NT2/D1 (cell line): ENCODE measurements at regions not wholly inside any gene's neighbourhood (a gene's known extent, or its start where the extent isn't known, plus 50 kb on each side); places are given as distances from the start of the nearest gene placed in this dataset.

ENCODE experiments used
- DNase-seq: peaks from one replicate; pipeline ENCODE4 v3.0.0-alpha.2; 2011; ENCODE audit warnings: low read depth, low spot score
- H3K27me3 ChIP-seq: 2 replicates; pipeline ENCODE4 v1.6.0; 2011; ENCODE audit warnings: mild to moderate bottlenecking; ENCODE audit not compliant: insufficient read length, insufficient read depth
- H3K36me3 ChIP-seq: 2 replicates; pipeline ENCODE4 v1.6.1; 2011; ENCODE audit warnings: mild to moderate bottlenecking, low read length, mixed read lengths; ENCODE audit not compliant: insufficient read depth, insufficient read length
- H3K4me1 ChIP-seq: 2 replicates; pipeline ENCODE4 v1.5.1; 2011; ENCODE audit not compliant: insufficient read depth, insufficient read length
- H3K4me3 ChIP-seq: 2 replicates; pipeline ENCODE4 v1.5.1; 2011; ENCODE audit warnings: low read depth; ENCODE audit not compliant: insufficient read length
- H3K9ac ChIP-seq: 2 replicates; pipeline ENCODE4 v1.6.0; 2011; ENCODE audit warnings: low read depth; ENCODE audit not compliant: insufficient read length
- H3K9me3 ChIP-seq: 2 replicates; pipeline ENCODE4 v1.5.1; 2011; ENCODE audit warnings: mild to moderate bottlenecking, low read length; ENCODE audit not compliant: insufficient read depth
- SUZ12 ChIP-seq: IDR thresholded peaks from 2 replicates; pipeline ENCODE4 v1.6.1; 2011; ENCODE audit not compliant: insufficient read length, insufficient read depth; ENCODE audit errors: extremely low read depth
- YY1 ChIP-seq: IDR thresholded peaks from 2 replicates; pipeline ENCODE4 v1.6.1; 2011; ENCODE audit not compliant: insufficient read length, insufficient read depth
- ZNF274 ChIP-seq: IDR thresholded peaks from 2 replicates; pipeline ENCODE4 v1.6.1; 2011; ENCODE audit warnings: mild to moderate bottlenecking, low read depth, low read length

DNA sequence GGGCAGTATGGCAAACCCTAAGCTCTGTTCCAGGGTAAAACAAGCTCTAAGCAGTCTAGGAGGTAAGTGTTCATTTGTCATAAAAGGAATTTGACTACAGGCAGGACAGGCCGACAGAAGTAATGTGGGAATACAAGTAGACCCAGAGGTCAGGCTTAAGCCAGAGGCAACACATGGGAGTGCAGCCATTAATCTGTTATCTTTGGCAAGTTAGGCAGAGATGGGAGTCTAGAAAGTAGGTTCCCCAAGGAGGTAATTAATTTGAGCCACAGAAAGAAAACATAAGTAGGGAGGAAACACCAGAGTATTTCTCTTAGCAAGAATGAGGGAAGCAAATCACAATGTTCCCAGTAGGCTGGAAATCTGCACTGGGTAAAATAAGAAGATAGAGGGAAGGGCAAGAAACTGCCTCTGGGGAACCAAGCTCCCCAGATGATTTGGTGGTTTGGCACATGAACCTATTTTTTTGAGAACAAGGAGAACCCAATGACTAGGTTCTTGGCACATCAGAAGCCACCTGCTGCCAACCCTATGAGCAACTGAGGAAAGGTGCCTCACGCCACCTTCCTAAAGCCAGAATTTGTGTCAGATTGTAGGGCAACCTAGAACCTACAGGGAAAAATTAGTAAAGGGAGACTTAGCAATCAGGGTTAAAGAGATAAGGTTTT, 636.4 kb upstream of the PLXNA2 start:
- Histone ChIP-seq H3K9ac (no peak overlapping the region), H3K4me3 (no peak overlapping the region), H3K4me1 (no peaks in the 10 kb centered on the region), H3K36me3 (no peaks in the 10 kb centered on the region), H3K27me3 (no peaks in the 10 kb centered on the region), H3K9me3 (no peaks in the 10 kb centered on the region)
- DNase-seq, result no peak
- TF ChIP-seq ZNF274 (no peak), YY1 (no peak), SUZ12 (no peak)

DNA sequence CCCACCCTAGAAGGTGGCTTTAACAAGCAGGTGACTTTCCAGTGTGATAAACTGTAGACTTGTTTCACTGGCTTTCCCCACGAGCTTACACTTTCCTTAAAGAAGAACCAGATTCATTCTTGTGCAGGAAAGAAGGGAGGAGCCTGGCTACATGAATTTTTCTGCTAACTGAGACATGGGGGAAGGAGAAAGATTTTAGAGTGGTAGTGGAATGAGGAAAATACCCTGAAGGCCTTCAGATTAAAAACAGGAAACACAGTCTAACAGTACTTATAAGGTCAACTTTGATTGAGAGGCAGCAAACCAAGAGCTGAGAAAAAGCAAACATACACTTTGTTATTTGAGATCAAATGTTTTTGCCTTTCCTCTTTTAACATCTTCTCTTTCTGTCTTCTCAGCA, 640.9 kb upstream of the PLXNA2 start:
- no peak for TF ChIP-seq YY1
- TF ChIP-seq ZNF274, result no peak
- TF ChIP-seq SUZ12, result no peak
- no peaks in the 10 kb centered on the region for H3K27me3 ChIP-seq
- no peaks in the 10 kb centered on the region for H3K4me1 ChIP-seq
- H3K9ac ChIP-seq, result no peak overlapping the region
- H3K4me3 ChIP-seq, result no peak overlapping the region
- no peaks in the 10 kb centered on the region for H3K9me3 ChIP-seq
- H3K36me3 ChIP-seq, result no peaks in the 10 kb centered on the region
- DNase-seq, result no peak

DNA sequence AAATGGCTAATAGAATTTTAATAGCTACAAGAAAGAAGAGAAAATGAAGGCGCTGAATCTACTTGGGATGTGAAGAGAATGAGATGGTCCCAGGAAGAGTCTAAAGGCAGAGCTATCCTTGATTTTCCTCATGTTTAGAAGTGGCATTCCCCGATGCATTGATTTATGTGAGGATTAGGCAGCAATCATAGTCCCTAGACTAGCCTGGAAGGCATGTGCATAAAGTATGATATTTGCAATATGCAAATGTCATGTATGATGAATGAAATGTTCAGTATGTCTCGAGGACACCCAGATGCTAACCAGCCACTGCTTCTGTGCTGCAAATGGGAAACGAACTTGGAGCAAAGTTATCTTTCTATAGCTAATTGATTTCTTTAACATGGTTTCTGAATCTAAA, 641.5 kb upstream of the PLXNA2 start:
- TF ChIP-seq SUZ12, result no peak
- TF ChIP-seq YY1, result no peak
- TF ChIP-seq ZNF274, result no peak
- Histone ChIP-seq H3K4me1 (no peaks in the 10 kb centered on the region), H3K36me3 (no peaks in the 10 kb centered on the region), H3K27me3 (no peaks in the 10 kb centered on the region), H3K9me3 (no peaks in the 10 kb centered on the region), H3K9ac (no peak overlapping the region), H3K4me3 (no peak overlapping the region)
- DNase-seq, result no peak

DNA sequence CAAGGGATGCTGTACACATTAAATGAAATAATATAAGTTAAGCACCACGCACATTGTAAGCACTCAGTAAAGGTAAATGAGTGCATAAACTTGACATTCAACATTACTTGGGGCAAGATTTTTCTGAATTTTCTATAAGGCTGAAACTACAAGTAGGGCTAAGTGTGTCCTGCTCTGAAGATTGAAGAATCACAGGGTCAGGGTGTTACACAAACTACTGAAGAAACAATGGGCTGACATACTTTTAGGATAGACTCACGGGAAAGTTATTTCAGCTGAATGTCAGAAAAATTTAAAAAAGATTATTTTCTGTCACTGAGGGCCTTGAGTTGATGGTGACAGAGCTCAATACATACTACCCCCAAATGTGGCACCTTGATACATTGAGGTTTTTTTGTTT, 644.2 kb upstream of the PLXNA2 start:
- no peaks in the 10 kb centered on the region for H3K27me3 ChIP-seq
- H3K4me3 ChIP-seq, result no peak overlapping the region
- H3K9ac ChIP-seq, result no peak overlapping the region
- DNase-seq, result no peak
- no peaks in the 10 kb centered on the region for H3K36me3 ChIP-seq
- TF ChIP-seq ZNF274 (no peak), YY1 (no peak), SUZ12 (no peak)
- H3K4me1 ChIP-seq, result no peaks in the 10 kb centered on the region
- H3K9me3 ChIP-seq, result no peaks in the 10 kb centered on the region

DNA sequence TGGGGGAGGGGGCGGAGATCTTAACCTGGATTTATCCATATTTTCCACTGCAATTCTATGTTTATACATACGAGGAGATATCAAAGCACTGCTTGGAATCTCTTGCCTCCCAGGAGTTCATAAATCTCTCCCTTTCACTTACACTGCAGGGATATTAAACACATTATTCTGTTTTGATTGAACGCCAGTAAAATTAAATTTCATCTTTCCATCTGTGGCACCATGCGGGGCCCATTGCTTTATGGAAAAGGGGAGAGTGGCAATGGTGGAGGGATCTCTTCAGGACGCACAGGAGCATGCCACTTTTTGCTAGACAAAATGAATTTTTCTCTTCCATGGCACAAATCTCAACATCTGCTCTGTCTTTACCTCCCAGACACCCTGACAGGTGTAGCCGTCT, 648.0 kb upstream of the PLXNA2 start:
- Histone ChIP-seq H3K4me3 (no peak overlapping the region), H3K27me3 (no peaks in the 10 kb centered on the region), H3K4me1 (no peaks in the 10 kb centered on the region), H3K9ac (no peak overlapping the region), H3K9me3 (no peaks in the 10 kb centered on the region), H3K36me3 (no peaks in the 10 kb centered on the region)
- TF ChIP-seq SUZ12, result no peak
- no peak for TF ChIP-seq ZNF274
- no peak for TF ChIP-seq YY1
- no peak for DNase-seq

DNA sequence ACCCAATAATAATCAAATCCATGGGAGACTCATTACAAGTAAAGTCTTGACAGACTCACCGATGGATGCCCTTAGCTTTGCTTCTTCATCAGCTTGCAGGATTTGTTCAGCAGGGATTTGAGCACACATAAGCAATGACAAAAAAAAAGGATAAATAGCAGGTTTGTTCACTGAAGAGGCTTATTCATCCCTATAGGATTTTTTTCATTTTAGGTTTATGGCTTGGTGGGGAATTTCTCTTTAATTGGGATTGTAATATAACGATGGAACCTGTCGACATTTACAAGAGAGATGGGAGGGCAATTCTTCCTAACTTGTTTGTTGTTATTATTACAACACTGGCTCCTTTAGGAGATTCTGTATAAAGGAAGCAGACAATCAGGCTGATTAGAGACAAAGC, 649.1 kb upstream of the PLXNA2 start:
- H3K9me3 ChIP-seq, result no peaks in the 10 kb centered on the region
- H3K4me1 ChIP-seq, result no peaks in the 10 kb centered on the region
- no peaks in the 10 kb centered on the region for H3K36me3 ChIP-seq
- no peak overlapping the region for H3K9ac ChIP-seq
- H3K4me3 ChIP-seq, result no peak overlapping the region
- H3K27me3 ChIP-seq, result no peaks in the 10 kb centered on the region
- TF ChIP-seq SUZ12 (no peak), ZNF274 (no peak), YY1 (no peak)
- no peak for DNase-seq

DNA sequence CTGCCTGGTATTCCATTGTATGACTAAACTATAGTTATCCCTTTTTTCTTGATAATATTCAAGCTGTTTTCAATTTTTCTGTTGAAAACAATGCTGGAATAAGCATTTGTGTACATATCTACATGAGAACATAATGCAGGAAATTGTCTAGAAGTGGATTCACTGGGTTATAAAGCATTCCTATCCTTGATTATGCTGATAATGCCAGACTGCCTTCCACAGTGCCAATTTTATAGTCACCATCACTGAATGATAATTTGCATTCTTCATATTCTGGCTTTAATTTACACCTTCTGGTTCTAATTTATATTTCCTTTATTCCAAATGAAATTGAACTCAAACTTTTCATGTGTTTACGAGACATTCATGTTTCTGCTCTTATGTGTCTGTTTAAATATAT, 651.0 kb upstream of the PLXNA2 start:
- Histone ChIP-seq H3K4me3 (no peak overlapping the region), H3K27me3 (no peaks in the 10 kb centered on the region), H3K36me3 (no peaks in the 10 kb centered on the region), H3K9me3 (no peaks in the 10 kb centered on the region), H3K4me1 (no peaks in the 10 kb centered on the region), H3K9ac (no peak overlapping the region)
- TF ChIP-seq SUZ12 (no peak), ZNF274 (no peak), YY1 (no peak)
- no peak for DNase-seq

DNA sequence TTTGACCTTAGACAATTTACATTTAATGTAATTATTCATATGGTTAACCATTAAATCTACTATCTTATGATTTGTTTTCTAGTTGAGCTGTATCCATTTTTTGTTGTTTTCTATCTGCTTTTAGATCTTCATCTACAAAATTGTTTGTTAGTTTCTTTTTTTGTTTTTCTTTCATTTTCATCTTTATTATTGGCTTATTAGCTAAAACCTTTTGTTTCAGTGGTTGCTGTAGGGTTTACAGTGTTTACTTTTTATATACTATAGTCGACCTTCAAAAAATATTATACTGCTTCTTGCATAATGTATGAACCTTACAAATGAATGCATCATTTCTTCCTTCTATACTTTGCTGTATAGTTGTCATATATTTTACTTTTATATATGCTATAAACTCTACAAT, 651.6 kb upstream of the PLXNA2 start:
- H3K4me1 ChIP-seq, result no peaks in the 10 kb centered on the region
- TF ChIP-seq ZNF274 (no peak), YY1 (no peak), SUZ12 (no peak)
- H3K27me3 ChIP-seq, result no peaks in the 10 kb centered on the region
- no peak for DNase-seq
- no peaks in the 10 kb centered on the region for H3K36me3 ChIP-seq
- no peak overlapping the region for H3K9ac ChIP-seq
- H3K9me3 ChIP-seq, result no peaks in the 10 kb centered on the region
- no peak overlapping the region for H3K4me3 ChIP-seq
